Stimulated activated CD8-positive, alpha-beta memory T cell treated with anti-CD3 and anti-CD28 coated beads, Interleukin-15, amount 100 ng/mL, for 48 hours (primary cell): ENCODE measurements at regions not wholly inside any gene's neighbourhood (a gene's known extent, or its start where the extent isn't known, plus 50 kb on each side); places are given as distances from the start of the nearest gene placed in this dataset.

Experiments used
- DNase-seq, 2 donors: peaks; one replicate each; pipeline ENCODE4 v3.0.0-alpha.2; 2020; ENCODE audit warnings: low read depth in 2 of 2

- no peak for DNase-seq
These were observed 62.7 kb upstream of the MRPS22 start for GRCh38 chr3:139281096-139281495.

- DNase-seq, result no peak
These were observed 62.2 kb upstream of the MRPS22 start for GRCh38 chr3:139281522-139282196.

- DNase-seq, result no peak
These were observed 60.5 kb upstream of the MRPS22 start for GRCh38 chr3:139283301-139283700.

GRCh38 chr3:139284221-139284620 lies 59.6 kb upstream of the MRPS22 start:
- DNase-seq, result no peak

GRCh38 chr3:139285691-139286090 lies 58.1 kb upstream of the MRPS22 start:
- DNase-seq, result no peak

- DNase-seq, result no peak
These were observed 57.6 kb upstream of the MRPS22 start for GRCh38 chr3:139286241-139286640.

GRCh38 chr3:139286825-139287224 lies 57.0 kb upstream of the MRPS22 start:
- no peak for DNase-seq

- no peak for DNase-seq
These were observed 56.3 kb upstream of the MRPS22 start for GRCh38 chr3:139287557-139287956.

- DNase-seq, result no peak
These were observed 55.5 kb upstream of the MRPS22 start for GRCh38 chr3:139288266-139288821.

GRCh38 chr3:139289860-139290524 lies 53.8 kb upstream of the MRPS22 start:
- DNase-seq, result no peak

GRCh38 chr3:139291276-139292051 lies 52.4 kb upstream of the MRPS22 start:
- no peak for DNase-seq

- DNase-seq, result no peak
These were observed 51.6 kb upstream of the MRPS22 start for GRCh38 chr3:139292192-139292591.

GRCh38 chr3:139292711-139293664 lies 50.8 kb upstream of the MRPS22 start:
- DNase-seq, result no peak

GRCh38 chr3:139293665-139294023 lies 50.2 kb upstream of the MRPS22 start:
- DNase-seq, result no peak
